ENCODE measurements at regions not wholly inside any gene's neighbourhood (a gene's known extent, or its start where the extent isn't known, plus 50 kb on each side); places are given as distances from the start of the nearest gene placed in this dataset.

- Mint-ChIP-seq H3K36me3 (no peaks in the 10 kb centered on the region), H3K9me3 (no peaks in the 10 kb centered on the region), H3K4me1 (ENCODE audit: unreplicated experiment) (peaks cover 4% of the 10 kb centered on the region), H3K27me3 (no peaks in the 10 kb centered on the region), H3K4me3 (no peak overlapping the region), H3K27ac (no peak overlapping the region)
- no peak for DNase-seq (ENCODE audit: extremely low spot score, unreplicated experiment)
- TF ChIP-seq CTCF (conservative IDR thresholded peaks at IDR 0.05) = no peak
Observed at GRCh38 chr4:112061207-112061817, 83.9 kb upstream of the FAM241A start.

- no peak for DNase-seq (ENCODE audit: extremely low spot score, unreplicated experiment)
- Mint-ChIP-seq H3K9me3 (no peaks in the 10 kb centered on the region), H3K27me3 (no peaks in the 10 kb centered on the region), H3K36me3 (no peaks in the 10 kb centered on the region), H3K4me1 (ENCODE audit: unreplicated experiment) (peaks cover 4% of the 10 kb centered on the region), H3K27ac (no peak overlapping the region), H3K4me3 (no peak overlapping the region)
- no peak for TF ChIP-seq CTCF (conservative IDR thresholded peaks at IDR 0.05)
Observed at GRCh38 chr4:112063260-112063659, 82.0 kb upstream of the FAM241A start.

- Mint-ChIP-seq H3K36me3 (no peaks in the 10 kb centered on the region), H3K27ac (no peak overlapping the region), H3K9me3 (no peaks in the 10 kb centered on the region), H3K27me3 (no peaks in the 10 kb centered on the region), H3K4me1 (ENCODE audit: unreplicated experiment) (no peaks in the 10 kb centered on the region), H3K4me3 (no peak overlapping the region)
- TF ChIP-seq CTCF (conservative IDR thresholded peaks at IDR 0.05) = no peak
- no peak for DNase-seq (ENCODE audit: extremely low spot score, unreplicated experiment)
Observed at GRCh38 chr4:112069110-112069509, 76.1 kb upstream of the FAM241A start.

- no peak overlapping the region for H3K4me3 Mint-ChIP-seq
- no peaks in the 10 kb centered on the region for H3K4me1 Mint-ChIP-seq (ENCODE audit: unreplicated experiment)
- no peaks in the 10 kb centered on the region for H3K36me3 Mint-ChIP-seq
- H3K27me3 Mint-ChIP-seq = no peaks in the 10 kb centered on the region
- DNase-seq (ENCODE audit: extremely low spot score, unreplicated experiment) = no peak
- H3K27ac Mint-ChIP-seq = no peak overlapping the region
- TF ChIP-seq CTCF (conservative IDR thresholded peaks at IDR 0.05) = no peak
- peaks cover 4% of the 10 kb centered on the region for H3K9me3 Mint-ChIP-seq
Observed at GRCh38 chr4:112073181-112073580, 72.1 kb upstream of the FAM241A start.

GRCh38 chr4:112075129-112075753, 70.0 kb upstream of the FAM241A start:
- no peaks in the 10 kb centered on the region for H3K4me1 Mint-ChIP-seq (ENCODE audit: unreplicated experiment)

More at GRCh38 chr4:112075129-112075753, 70.0 kb upstream of the FAM241A start:
- Mint-ChIP-seq H3K27me3 (no peaks in the 10 kb centered on the region), H3K4me3 (no peak overlapping the region), H3K36me3 (no peaks in the 10 kb centered on the region), H3K9me3 (peaks cover 4% of the 10 kb centered on the region), H3K27ac (no peak overlapping the region)
- DNase-seq (ENCODE audit: extremely low spot score, unreplicated experiment) = no peak
- TF ChIP-seq CTCF (conservative IDR thresholded peaks at IDR 0.05) = peak; percentile 77

Measured in type B pancreatic cell (in vitro differentiated cells).